PC-3 (cell line): ENCODE measurements at regions not wholly inside any gene's neighbourhood (a gene's known extent, or its start where the extent isn't known, plus 50 kb on each side); places are given as distances from the start of the nearest gene placed in this dataset.

Source experiments
- ATAC-seq: fragments of 200-7000 bp; cut with Tn5 transposase; 2 replicates; pipeline ENCODE4 v1.9.1; 2020; ENCODE audit warnings: mild to moderate bottlenecking, moderate library complexity
- BruUV-seq: library from RNA; stranded (reverse); fragments of 400-500 nt; replicated peaks from 2 replicates; lab custom pipeline; 2021; lab: Mats Ljungman, UMichigan
- CTCF ChIA-PET: fragments of 300-600 bp; sonication (Branson Sonifier 250); formaldehyde crosslinking; loops from one replicate; lab custom pipeline; 2022; ENCODE audit warnings: antibody characterized with exemption; lab: Charles Lee
- POLR2A ChIA-PET: fragments of 300-600 bp; sonication (Branson Sonifier 250); formaldehyde crosslinking; loops from one replicate; lab custom pipeline; 2022; ENCODE audit warnings: antibody characterized with exemption; ENCODE audit not compliant: unreplicated experiment; lab: Charles Lee
- DNase-seq: peaks from one replicate; pipeline ENCODE4 v3.0.0-alpha.2; 2015
- H2AFZ ChIP-seq: fragments of 300-600 bp; sonication (generic); 2 replicates; pipeline ENCODE4 v1.6.0; 2016; ENCODE audit warnings: antibody characterized with exemption, low read length
- H3F3A ChIP-seq: fragments of 300-600 bp; sonication (generic); one replicate; pipeline ENCODE4 v1.6.0; 2017; ENCODE audit warnings: antibody characterized with exemption, low read length, control low read depth, mild to moderate bottlenecking; ENCODE audit not compliant: unreplicated experiment
- H3K27ac ChIP-seq: fragments of 300-600 bp; sonication (generic); 2 replicates; pipeline ENCODE4 v1.5.1; 2016; ENCODE audit warnings: mild to moderate bottlenecking, low read length
- H3K27me3 ChIP-seq: fragments of 300-600 bp; sonication (generic); 2 replicates; pipeline ENCODE4 v1.6.1; 2016; ENCODE audit warnings: low read length, mixed read lengths
- H3K36me3 ChIP-seq: fragments of 300-600 bp; sonication (generic); 2 replicates; pipeline ENCODE4 v1.6.1; 2016; ENCODE audit warnings: low read depth, mixed run types, low read length, mixed read lengths
- H3K4me1 ChIP-seq: fragments of 300-600 bp; sonication (generic); 2 replicates; pipeline ENCODE4 v1.5.1; 2016; ENCODE audit warnings: low read length; ENCODE audit not compliant: insufficient read depth
- H3K4me2 ChIP-seq: fragments of 300-600 bp; sonication (generic); 2 replicates; pipeline ENCODE4 v1.6.0; 2016; ENCODE audit warnings: low read length
- H3K4me3 ChIP-seq: fragments of 300-600 bp; sonication (generic); 2 replicates; pipeline ENCODE4 v1.5.1; 2016; ENCODE audit warnings: mild to moderate bottlenecking, low read length, mixed read lengths
- H3K79me2 ChIP-seq: fragments of 300-600 bp; sonication (generic); 2 replicates; pipeline ENCODE4 v1.6.1; 2017; ENCODE audit warnings: low read length, mixed read lengths
- H3K9ac ChIP-seq: fragments of 300-600 bp; sonication (generic); 2 replicates; pipeline ENCODE4 v1.6.0; 2016; ENCODE audit warnings: mild to moderate bottlenecking, low read length
- H3K9me2 ChIP-seq: fragments of 300-600 bp; sonication (generic); replicated peaks from 2 replicates; pipeline ENCODE4 v1.6.1; 2016; ENCODE audit warnings: mixed run types, low read length, mixed read lengths
- H3K9me3 ChIP-seq: fragments of 300-600 bp; sonication (generic); 2 replicates; pipeline ENCODE4 v1.6.1; 2016; ENCODE audit warnings: low read length, mixed read lengths
- H4K20me1 ChIP-seq: fragments of 300-600 bp; sonication (generic); 2 replicates; pipeline ENCODE4 v1.6.1; 2016; ENCODE audit warnings: low read length, mixed read lengths
- CTCF ChIP-seq: fragments of 300-600 bp; sonication (generic); conservative IDR thresholded peaks from 2 replicates; pipeline ENCODE4 v1.5.1; 2017; ENCODE audit warnings: antibody characterized with exemption, low read depth, mild to moderate bottlenecking, low read length
- EZH2 ChIP-seq: fragments of 300-600 bp; sonication (generic); IDR thresholded peaks from one replicate; pipeline ENCODE4 v1.6.1; 2017; ENCODE audit warnings: antibody characterized with exemption, mild to moderate bottlenecking, low read length; ENCODE audit not compliant: unreplicated experiment
- EZH2phosphoT487 ChIP-seq: fragments of 300-600 bp; sonication (generic); IDR thresholded peaks from 2 replicates; pipeline ENCODE4 v1.6.1; 2018; ENCODE audit warnings: mild to moderate bottlenecking, antibody characterized with exemption, low read length, borderline replicate concordance
- intact Hi-C: fragments of 100-400 bp; cut with micrococcal nuclease; formaldehyde crosslinking; loops from 2 replicates; pipeline ENCODE4 v1.9.0; 2023

DNA sequence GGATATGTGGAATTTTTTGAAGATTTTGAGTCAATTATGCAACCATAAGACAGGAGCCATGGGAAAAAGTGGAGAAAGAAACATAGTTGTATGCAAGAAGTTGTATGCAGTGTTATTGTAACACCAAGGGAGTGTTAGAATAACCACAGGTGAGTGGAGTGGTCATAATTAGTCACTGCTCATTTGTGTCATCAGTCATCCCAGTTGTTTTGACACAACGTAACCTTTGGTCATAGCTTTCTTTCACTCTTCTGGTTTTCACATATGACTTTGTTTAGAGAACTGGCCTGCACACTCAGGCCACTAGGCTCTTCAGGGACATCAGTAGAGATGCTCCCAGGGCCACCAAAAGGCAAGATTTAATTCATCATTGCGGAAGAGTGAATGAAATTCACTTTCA lies 158.7 kb upstream of the HMHB1 start:
- H3F3A ChIP-seq, result no peaks in the 10 kb centered on the region
- TF ChIP-seq EZH2phosphoT487 (no peak), CTCF (no peak), EZH2 (no peak)
- no peak overlapping the region for H3K9ac ChIP-seq
- no peaks in the 10 kb centered on the region for H3K9me2 ChIP-seq
- H3K4me3 ChIP-seq, result no peak overlapping the region
- no peaks in the 10 kb centered on the region for H3K36me3 ChIP-seq
- H3K27ac ChIP-seq, result no peak overlapping the region
- no TSS peak for BruUV-seq
- H3K79me2 ChIP-seq, result no peaks in the 10 kb centered on the region
- CTCF ChIA-PET, result no interaction called here
- H3K27me3 ChIP-seq, result no peaks in the 10 kb centered on the region
- intact Hi-C loops, result no loop called here
- peak; percentile 26 for DNase-seq
- H2AFZ ChIP-seq, result no peak overlapping the region
- no peaks in the 10 kb centered on the region for H3K9me3 ChIP-seq
- peaks cover 12% of the 10 kb centered on the region for H3K4me1 ChIP-seq
- no peaks in the 10 kb centered on the region for H4K20me1 ChIP-seq
- no peak overlapping the region for H3K4me2 ChIP-seq
- POLR2A ChIA-PET, result no interaction called here
- peak; percentile 42; the same call in 1 of the 2 replicates for ATAC-seq

GRCh38 chr5:143652108-143652700 lies 159.8 kb upstream of the HMHB1 start:
- Histone ChIP-seq H3K36me3 (no peaks in the 10 kb centered on the region), H2AFZ (no peak overlapping the region), H3K9me2 (no peaks in the 10 kb centered on the region), H4K20me1 (no peaks in the 10 kb centered on the region), H3K9ac (no peak overlapping the region), H3K4me1 (0 out of 2 replicates have a peak, but pooled peaks cover 4% of the 10 kb centered on the region), H3K27ac (no peak overlapping the region), H3K4me3 (no peak overlapping the region), H3K9me3 (no peaks in the 10 kb centered on the region), H3K79me2 (no peaks in the 10 kb centered on the region), H3F3A (no peaks in the 10 kb centered on the region), H3K4me2 (no peak overlapping the region), H3K27me3 (no peaks in the 10 kb centered on the region)
- no TSS peak for BruUV-seq
- no peak for ATAC-seq
- intact Hi-C loops, result no loop called here
- ChIA-PET CTCF (no interaction called here), POLR2A (no interaction called here)
- TF ChIP-seq EZH2phosphoT487 (no peak), CTCF (no peak), EZH2 (no peak)
- DNase-seq, result no peak

DNA sequence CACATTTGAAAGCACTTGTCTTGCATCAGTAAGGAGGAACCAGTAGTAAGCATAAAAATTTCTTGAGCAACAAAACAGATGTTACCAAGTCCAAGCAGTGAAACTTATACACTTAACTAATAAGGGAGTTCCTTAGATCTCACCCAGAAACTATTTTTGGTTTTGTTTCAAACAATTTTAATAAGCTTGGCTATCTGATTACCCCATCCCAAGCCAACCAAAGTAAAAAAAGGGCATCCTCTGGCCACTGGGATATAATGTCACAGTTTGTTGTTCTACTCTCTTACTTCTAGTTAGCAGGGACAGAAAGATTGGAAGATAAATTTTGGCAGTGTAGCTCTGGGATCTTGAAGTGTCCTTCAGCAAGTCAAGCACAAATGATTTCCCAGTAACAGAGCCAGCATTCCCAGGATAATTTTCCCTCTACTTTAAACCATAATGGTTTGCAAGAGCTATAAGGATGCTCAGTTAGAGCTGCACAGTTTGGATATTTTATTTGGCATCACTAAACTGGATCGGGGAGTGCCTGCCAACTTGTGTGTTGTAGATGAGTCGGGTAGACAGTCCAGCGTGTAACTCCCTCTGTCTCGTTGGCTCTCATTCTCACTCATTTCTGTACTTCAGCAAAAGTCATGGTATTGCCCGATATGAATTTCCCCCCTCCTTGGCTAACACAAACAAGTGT lies 161.9 kb upstream of the HMHB1 start:
- Histone ChIP-seq H3K4me1 (0 out of 2 replicates have a peak, but pooled peaks cover 4% of the 10 kb centered on the region), H3K79me2 (no peaks in the 10 kb centered on the region), H3F3A (no peaks in the 10 kb centered on the region), H3K36me3 (no peaks in the 10 kb centered on the region), H2AFZ (no peak overlapping the region), H3K9me3 (no peaks in the 10 kb centered on the region), H3K4me2 (no peak overlapping the region), H3K27me3 (no peaks in the 10 kb centered on the region), H3K27ac (no peak overlapping the region), H3K4me3 (no peak overlapping the region), H3K9ac (no peak overlapping the region), H4K20me1 (no peaks in the 10 kb centered on the region), H3K9me2 (no peaks in the 10 kb centered on the region)
- DNase-seq, result no peak
- intact Hi-C loops, result no loop called here
- no TSS peak for BruUV-seq
- CTCF ChIA-PET, result interaction anchor here (0.6 kb wide), 1 partner anchor 491 kb away, joined by 3 read pairs; no protein-coding TSS in a partner anchor
- no peak for ATAC-seq
- no peak for TF ChIP-seq EZH2phosphoT487
- no peak for TF ChIP-seq EZH2
- no peak for TF ChIP-seq CTCF
- POLR2A ChIA-PET, result no interaction called here
